Mesothelial cell of epicardium (in vitro differentiated cells): ENCODE measurements at regions not wholly inside any gene's neighbourhood (a gene's known extent, or its start where the extent isn't known, plus 50 kb on each side); places are given as distances from the start of the nearest gene placed in this dataset.

Source experiments
- DNase-seq, 2 experiments: peaks; one replicate each; pipeline ENCODE4 v3.0.0; 2021; ENCODE audit warnings: low spot score in 2 of 2; ENCODE audit not compliant: unreplicated experiment in 2 of 2
- H3K27ac Mint-ChIP-seq: 2 replicates; pipeline ENCODE4 v1.8.0; 2021; ENCODE audit warnings: mixed read lengths
- H3K27me3 Mint-ChIP-seq: 2 replicates; pipeline ENCODE4 v1.8.0; 2021; ENCODE audit warnings: low read depth, mixed read lengths
- H3K36me3 Mint-ChIP-seq: 2 replicates; pipeline ENCODE4 v1.8.0; 2021; ENCODE audit warnings: mixed read lengths
- H3K4me1 Mint-ChIP-seq: 2 replicates; pipeline ENCODE4 v1.8.0; 2021; ENCODE audit warnings: mixed read lengths
- H3K4me3 Mint-ChIP-seq: 2 replicates; pipeline ENCODE4 v1.8.0; 2021; ENCODE audit warnings: mild to moderate bottlenecking, moderate library complexity, mixed read lengths
- H3K9me3 Mint-ChIP-seq: 2 replicates; pipeline ENCODE4 v1.8.0; 2021; ENCODE audit warnings: mixed read lengths
- CTCF ChIP-seq: fragments of 200-600 bp; sonication (generic); IDR thresholded peaks from one replicate; pipeline ENCODE4 v1.5.0; 2021; ENCODE audit warnings: antibody characterized with exemption; ENCODE audit not compliant: unreplicated experiment

- no peak overlapping the region for H3K27ac Mint-ChIP-seq
These were observed 69.9 kb upstream of the AVPR1A start for GRCh38 chr12:63220921-63221320.

GRCh38 chr12:63212316-63212715 lies 61.3 kb upstream of the AVPR1A start:
- Mint-ChIP-seq H3K9me3 (no peaks in the 10 kb centered on the region), H3K36me3 (no peaks in the 10 kb centered on the region), H3K27ac (no peak overlapping the region), H3K4me3 (no peak overlapping the region), H3K4me1 (peaks cover 1% of the 10 kb centered on the region), H3K27me3 (peaks cover 21% of the 10 kb centered on the region)
- no peak for TF ChIP-seq CTCF
- DNase-seq = no peak

More at GRCh38 chr12:63220921-63221320, 69.9 kb upstream of the AVPR1A start:
- Mint-ChIP-seq H3K4me1 (no peaks in the 10 kb centered on the region), H3K4me3 (no peak overlapping the region), H3K9me3 (no peaks in the 10 kb centered on the region), H3K36me3 (no peaks in the 10 kb centered on the region), H3K27me3 (peaks cover 11% of the 10 kb centered on the region)
- DNase-seq = no peak
- TF ChIP-seq CTCF = no peak

- H3K27ac Mint-ChIP-seq = no peak overlapping the region
- H3K4me1 Mint-ChIP-seq = peaks cover 10% of the 10 kb centered on the region
- H3K4me3 Mint-ChIP-seq = no peak overlapping the region
- no peaks in the 10 kb centered on the region for H3K9me3 Mint-ChIP-seq
- H3K36me3 Mint-ChIP-seq = no peaks in the 10 kb centered on the region
- DNase-seq = no peak
- no peak for TF ChIP-seq CTCF
- H3K27me3 Mint-ChIP-seq = peaks cover 34% of the 10 kb centered on the region
These were observed 58.0 kb upstream of the AVPR1A start for GRCh38 chr12:63208956-63209355.

GRCh38 chr12:63206909-63207308 lies 55.9 kb upstream of the AVPR1A start:
- no peak overlapping the region for H3K4me3 Mint-ChIP-seq
- H3K9me3 Mint-ChIP-seq = no peaks in the 10 kb centered on the region
- no peaks in the 10 kb centered on the region for H3K36me3 Mint-ChIP-seq
- H3K27ac Mint-ChIP-seq = no peak overlapping the region
- peaks cover 10% of the 10 kb centered on the region for H3K4me1 Mint-ChIP-seq
- H3K27me3 Mint-ChIP-seq = peaks cover 26% of the 10 kb centered on the region
- DNase-seq = no peak
- no peak for TF ChIP-seq CTCF

GRCh38 chr12:63206494-63206893 lies 55.5 kb upstream of the AVPR1A start:
- Mint-ChIP-seq H3K27ac (no peak overlapping the region), H3K4me3 (no peak overlapping the region), H3K36me3 (no peaks in the 10 kb centered on the region), H3K9me3 (no peaks in the 10 kb centered on the region), H3K4me1 (peaks cover 10% of the 10 kb centered on the region), H3K27me3 (peaks cover 26% of the 10 kb centered on the region)
- TF ChIP-seq CTCF = no peak
- DNase-seq = no peak
